ENCODE measurements at regions not wholly inside any gene's neighbourhood (a gene's known extent, or its start where the extent isn't known, plus 50 kb on each side); places are given as distances from the start of the nearest gene placed in this dataset.

GRCh38 chr2:138433995-138434951 is 67.3 kb upstream of the SPOPL start:
- Histone ChIP-seq H3K36me3 (ENCODE audit: control insufficient read depth in 2 of 3, insufficient read depth in 3 of 3, low read length in 3 of 3) (no peaks in the 10 kb centered on the region), H3K9ac (ENCODE audit: low read length in 3 of 3) (no peak overlapping the region), H3K4me3 (ENCODE audit: low read length in 3 of 3) (no peak overlapping the region), H3K27ac (ENCODE audit: low read depth in 2 of 2, low read length in 2 of 2) (no peak overlapping the region), H3K9me3 (ENCODE audit: control insufficient read depth in 2 of 3, insufficient read depth in 1 of 3, low read length in 3 of 3) (no peaks in the 10 kb centered on the region), H3K27me3 (ENCODE audit: control insufficient read depth, insufficient read depth, low read length) (no peaks in the 10 kb centered on the region), H3K4me1 (ENCODE audit: control insufficient read depth in 2 of 3, insufficient read depth in 2 of 3, low read depth in 1 of 3, low read length in 3 of 3) (no peaks in the 10 kb centered on the region)
- DNase-seq (no peak), FAIRE-seq (no peak)
- intact Hi-C loops (cut with DNase I): no loop called here
- TF ChIP-seq CTCF (IDR thresholded peaks at IDR 0.05; ENCODE audit: borderline replicate concordance, extremely low read depth, insufficient read depth): no peak

DNA sequence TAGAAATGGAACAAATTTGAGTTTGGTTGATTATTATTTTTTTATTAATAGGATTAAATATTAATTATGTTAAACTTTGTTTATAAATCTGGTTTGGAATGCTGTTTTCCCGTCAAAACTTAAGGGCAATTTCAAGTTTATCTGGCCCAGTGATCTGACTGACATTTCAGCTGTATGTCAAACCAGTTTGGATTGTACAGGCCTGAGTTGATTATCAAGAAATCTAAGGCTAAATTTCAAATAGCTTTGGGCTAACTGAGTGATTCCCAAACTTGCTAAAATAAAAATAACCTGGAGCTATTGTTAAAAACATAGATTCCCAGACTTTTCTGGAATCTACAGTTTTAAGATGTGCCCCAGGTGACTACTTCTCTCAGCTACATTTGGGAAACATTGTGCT is 65.9 kb upstream of the SPOPL start:
- DNase-seq: no peak
- no peaks in the 10 kb centered on the region for H3K27me3 ChIP-seq (ENCODE audit: control insufficient read depth, insufficient read depth, low read length)
- no peak overlapping the region for H3K27ac ChIP-seq (ENCODE audit: low read depth in 2 of 2, low read length in 2 of 2)
- no peak for FAIRE-seq
- H3K36me3 ChIP-seq (ENCODE audit: control insufficient read depth in 2 of 3, insufficient read depth in 3 of 3, low read length in 3 of 3): no peaks in the 10 kb centered on the region
- no peaks in the 10 kb centered on the region for H3K4me1 ChIP-seq (ENCODE audit: control insufficient read depth in 2 of 3, insufficient read depth in 2 of 3, low read depth in 1 of 3, low read length in 3 of 3)
- no peaks in the 10 kb centered on the region for H3K9me3 ChIP-seq (ENCODE audit: control insufficient read depth in 2 of 3, insufficient read depth in 1 of 3, low read length in 3 of 3)
- no peak overlapping the region for H3K9ac ChIP-seq (ENCODE audit: low read length in 3 of 3)
- TF ChIP-seq CTCF (IDR thresholded peaks at IDR 0.05; ENCODE audit: borderline replicate concordance, extremely low read depth, insufficient read depth): no peak
- intact Hi-C loops (cut with DNase I): no loop called here
- no peak overlapping the region for H3K4me3 ChIP-seq (ENCODE audit: low read length in 3 of 3)

GRCh38 chr2:138439733-138440132 is 61.8 kb upstream of the SPOPL start:
- Histone ChIP-seq H3K36me3 (ENCODE audit: control insufficient read depth in 2 of 3, insufficient read depth in 3 of 3, low read length in 3 of 3) (no peaks in the 10 kb centered on the region), H3K9ac (ENCODE audit: low read length in 3 of 3) (no peak overlapping the region), H3K27me3 (ENCODE audit: control insufficient read depth, insufficient read depth, low read length) (no peaks in the 10 kb centered on the region), H3K4me1 (ENCODE audit: control insufficient read depth in 2 of 3, insufficient read depth in 2 of 3, low read depth in 1 of 3, low read length in 3 of 3) (no peaks in the 10 kb centered on the region), H3K27ac (ENCODE audit: low read depth in 2 of 2, low read length in 2 of 2) (no peak overlapping the region), H3K9me3 (ENCODE audit: control insufficient read depth in 2 of 3, insufficient read depth in 1 of 3, low read length in 3 of 3) (no peaks in the 10 kb centered on the region), H3K4me3 (ENCODE audit: low read length in 3 of 3) (no peak overlapping the region)
- FAIRE-seq (no peak), DNase-seq (no peak)
- intact Hi-C loops (cut with DNase I): no loop called here
- no peak for TF ChIP-seq CTCF (IDR thresholded peaks at IDR 0.05; ENCODE audit: borderline replicate concordance, extremely low read depth, insufficient read depth)
